Keratinocyte (primary cell): ENCODE measurements at regions not wholly inside any gene's neighbourhood (a gene's known extent, or its start where the extent isn't known, plus 50 kb on each side); places are given as distances from the start of the nearest gene placed in this dataset.

ENCODE experiments used
- DNase-seq: peaks from one replicate; pipeline ENCODE4 v3.0.0-alpha.2; 2011; ENCODE audit warnings: low read depth, missing footprints, low spot score
- FAIRE-seq: peaks from 2 replicates; lab custom pipeline; 2011; peaks lifted over from hg19 to GRCh38; lab: Jason Lieb, UNC
- H2AFZ ChIP-seq: 2 replicates; pipeline ENCODE4 v1.6.0; 2012; ENCODE audit warnings: low read length, control low read depth, inconsistent platforms; ENCODE audit not compliant: control insufficient read depth
- H3K27ac ChIP-seq: 2 replicates; pipeline ENCODE4 v1.5.1; 2011; ENCODE audit warnings: low read length; ENCODE audit not compliant: control insufficient read depth, insufficient read depth
- H3K27me3 ChIP-seq: 3 replicates; pipeline ENCODE4 v1.6.0; 2011; ENCODE audit warnings: low read length; ENCODE audit not compliant: control insufficient read depth, insufficient read depth; ENCODE audit errors: extremely low read depth
- H3K36me3 ChIP-seq, 2 experiments: 2 replicates in 1 of 2; 3 replicates in 1 of 2; pipeline ENCODE4 v1.5.1; 2011; ENCODE audit warnings: low read length in 2 of 2, mild to moderate bottlenecking in 1 of 2; ENCODE audit not compliant: control insufficient read depth in 2 of 2, insufficient read depth in 2 of 2; ENCODE audit errors: extremely low read depth in 1 of 2
- H3K4me1 ChIP-seq: 3 replicates; pipeline ENCODE4 v1.5.1; 2011; ENCODE audit warnings: low read length; ENCODE audit not compliant: control insufficient read depth, insufficient read depth; ENCODE audit errors: extremely low read depth
- H3K4me2 ChIP-seq: 3 replicates; pipeline ENCODE4 v1.6.0; 2011; ENCODE audit warnings: low read depth, low read length; ENCODE audit not compliant: control insufficient read depth, insufficient read depth; ENCODE audit errors: extremely low read depth
- H3K4me3 ChIP-seq, 3 experiments: fragments of 200-600 bp in 1 of 3; sonication (generic) in 1 of 3; 2 replicates in 2 of 3; 3 replicates in 1 of 3; pipeline ENCODE4 v1.5.1; 2011 to 2016; ENCODE audit warnings: low read length in 3 of 3, mild to moderate bottlenecking in 3 of 3, control low read depth in 2 of 3, inconsistent platforms in 1 of 3, low read depth in 1 of 3, mixed read lengths in 1 of 3, mixed run types in 1 of 3, moderate library complexity in 1 of 3; ENCODE audit not compliant: control insufficient read depth in 2 of 3, insufficient read depth in 2 of 3; ENCODE audit errors: extremely low read depth in 1 of 3
- H3K79me2 ChIP-seq: 2 replicates; pipeline ENCODE4 v1.6.0; 2012; ENCODE audit warnings: low read length; ENCODE audit not compliant: control insufficient read depth, insufficient read depth
- H3K9ac ChIP-seq: 3 replicates; pipeline ENCODE4 v1.6.0; 2011; ENCODE audit warnings: low read length; ENCODE audit not compliant: control insufficient read depth, insufficient read depth; ENCODE audit errors: extremely low read depth
- H3K9me1 ChIP-seq: 3 replicates; pipeline ENCODE4 v1.6.0; 2011; ENCODE audit warnings: low read length; ENCODE audit not compliant: control insufficient read depth, insufficient read depth; ENCODE audit errors: extremely low read depth
- H3K9me3 ChIP-seq: 2 replicates; pipeline ENCODE4 v1.5.1; 2012; ENCODE audit warnings: low read depth, low read length; ENCODE audit not compliant: control insufficient read depth
- H4K20me1 ChIP-seq: 3 replicates; pipeline ENCODE4 v1.6.0; 2011; ENCODE audit warnings: low read length; ENCODE audit not compliant: control insufficient read depth, insufficient read depth; ENCODE audit errors: extremely low read depth
- CTCF ChIP-seq, 3 experiments: IDR thresholded peaks in 1 of 3; conservative IDR thresholded peaks in 1 of 3; optimal IDR thresholded peaks in 1 of 3; 2 replicates in 2 of 3; 3 replicates in 1 of 3; pipeline versions ENCODE3 to v1.5.1; 2011; ENCODE audit warnings: low read length in 3 of 3, mild to moderate bottlenecking in 3 of 3, moderate library complexity in 2 of 3, control low read depth in 1 of 3, inconsistent platforms in 1 of 3; ENCODE audit not compliant: insufficient read depth in 2 of 3; ENCODE audit errors: extremely low read depth in 1 of 3
- EZH2 ChIP-seq: IDR thresholded peaks from one replicate; pipeline ENCODE4 v1.6.1; 2012; ENCODE audit warnings: inconsistent platforms, mild to moderate bottlenecking, low read length, moderate library complexity
- dilution Hi-C: fragments of 300-500 bp; cut with MboI; formaldehyde crosslinking; loops from one replicate; pipeline ENCODE4 v1.7.0; 2020; ENCODE audit warnings: low sequenced_read_pairs; ENCODE audit not compliant: extremely low pct_ligation_motif_present

- no peaks in the 10 kb centered on the region for H3K27me3 ChIP-seq
- no peak overlapping the region for H3K9ac ChIP-seq
- H3K79me2 ChIP-seq = no peaks in the 10 kb centered on the region
- no peaks in the 10 kb centered on the region for H4K20me1 ChIP-seq
- H3K4me3 ChIP-seq = no peak overlapping the region
- FAIRE-seq = no peak
- no peaks in the 10 kb centered on the region for H3K4me1 ChIP-seq
- DNase-seq = no peak
- dilution Hi-C loops = no loop called here
- H3K36me3 ChIP-seq = no peaks in the 10 kb centered on the region
- H3K9me3 ChIP-seq = no peaks in the 10 kb centered on the region
- H3K9me1 ChIP-seq = no peaks in the 10 kb centered on the region
- no peak for TF ChIP-seq EZH2
- no peak for TF ChIP-seq CTCF (optimal IDR thresholded peaks at IDR 0.05 in 1 of 3, IDR thresholded peaks at IDR 0.05 in 1 of 3, conservative IDR thresholded peaks at IDR 0.05 in 1 of 3; ENCODE audit: extremely low read depth in 1 of 3, insufficient read depth in 2 of 3, low read length in 3 of 3)
- H2AFZ ChIP-seq = no peak overlapping the region
- H3K4me2 ChIP-seq = no peak overlapping the region
- no peak overlapping the region for H3K27ac ChIP-seq
Measured at GRCh38 chr7:79664884-79665676, 211.6 kb upstream of the MAGI2 start.

DNA sequence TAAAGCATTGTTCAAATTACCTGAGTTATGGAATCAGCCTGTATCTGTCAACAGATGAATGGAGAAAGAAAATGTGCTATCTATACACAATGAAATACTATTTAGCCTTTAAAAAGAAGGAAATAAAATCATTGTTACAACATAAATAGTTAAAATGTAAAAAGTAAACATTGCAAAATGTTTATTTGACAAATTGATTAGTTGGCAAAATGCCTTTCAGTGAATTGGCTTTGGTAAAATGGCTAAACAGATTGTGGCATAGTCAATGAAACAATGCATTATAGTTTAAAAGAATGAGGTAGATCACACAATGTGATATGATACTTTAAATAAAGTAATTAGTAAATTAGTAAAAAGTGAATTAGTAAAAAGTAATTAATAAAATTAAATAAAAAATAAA is 204.8 kb upstream of the MAGI2 start:
- Histone ChIP-seq H3K9ac (no peak overlapping the region), H3K9me3 (no peaks in the 10 kb centered on the region), H3K4me1 (no peaks in the 10 kb centered on the region), H3K27me3 (no peaks in the 10 kb centered on the region), H4K20me1 (no peaks in the 10 kb centered on the region), H3K27ac (no peak overlapping the region), H3K4me3 (no peak overlapping the region), H3K36me3 (no peaks in the 10 kb centered on the region), H3K79me2 (no peaks in the 10 kb centered on the region), H3K4me2 (no peak overlapping the region), H2AFZ (no peak overlapping the region), H3K9me1 (no peaks in the 10 kb centered on the region)
- no peak for FAIRE-seq
- dilution Hi-C loops = no loop called here
- no peak for DNase-seq
- TF ChIP-seq EZH2 (no peak), CTCF (optimal IDR thresholded peaks at IDR 0.05 in 1 of 3, IDR thresholded peaks at IDR 0.05 in 1 of 3, conservative IDR thresholded peaks at IDR 0.05 in 1 of 3; ENCODE audit: extremely low read depth in 1 of 3, insufficient read depth in 2 of 3, low read length in 3 of 3) (no peak)
